Right lobe of liver (tissue), 4 donors: ENCODE measurements at regions not wholly inside any gene's neighbourhood (a gene's known extent, or its start where the extent isn't known, plus 50 kb on each side); places are given as distances from the start of the nearest gene placed in this dataset.

Experiments used
- CTCF ChIP-seq, 4 donors: fragments of 200-600 bp in 3 of 4; fragments of 450-650 bp in 1 of 4; IDR thresholded peaks; one replicate each; pipeline versions ENCODE4 v1.5.1 to v1.8.0; 2016 to 2022; ENCODE audit warnings: antibody characterized with exemption in 4 of 4, mild to moderate bottlenecking in 2 of 4
- POLR2A ChIP-seq: fragments of 450-650 bp; IDR thresholded peaks from one replicate; pipeline ENCODE4 v1.6.1; 2017; ENCODE audit warnings: antibody characterized with exemption, mild to moderate bottlenecking
- donor health status: DM: no; HTN: no; CAD: no.
- donor health status: DM: no; HTN: no; CAD: no.
- donor health status: DM: no; HTN: yes; CAD: no.

GRCh38 chr2:7954234-7954633 is 727.6 kb upstream of the ID2 start:
- TF ChIP-seq CTCF (IDR thresholded peaks at IDR 0.05) (no peak), POLR2A (no peak)
